ENCODE measurements at regions not wholly inside any gene's neighbourhood (a gene's known extent, or its start where the extent isn't known, plus 50 kb on each side); places are given as distances from the start of the nearest gene placed in this dataset.

DNA sequence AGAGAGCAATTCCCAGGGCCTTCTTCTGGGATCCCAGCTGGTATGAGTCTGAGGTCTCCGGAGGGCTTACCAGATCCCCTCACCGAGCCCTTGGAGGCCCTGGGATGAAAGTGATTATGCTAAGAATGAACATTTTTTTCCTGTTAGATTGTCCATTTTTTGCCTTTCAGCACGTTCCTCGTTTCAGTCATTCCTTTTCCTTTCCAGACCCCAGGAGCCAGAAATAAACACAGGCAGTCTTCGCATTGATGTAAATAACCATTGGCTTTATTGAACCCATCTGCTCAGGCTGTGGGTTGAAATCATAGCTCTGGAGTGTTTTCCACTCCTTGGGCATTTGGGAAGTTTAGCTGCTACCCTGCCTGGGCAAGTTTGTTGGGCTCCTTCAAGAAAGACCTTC, 320.9 kb upstream of the AUTS2 start:
- FAIRE-seq (no peak), DNase-seq (ENCODE audit: low read depth) (no peak)
- Histone ChIP-seq H3K4me3 (ENCODE audit: low read depth, low read length) (no peak overlapping the region), H3K36me3 (ENCODE audit: control insufficient read depth, insufficient read depth, low read length) (no peaks in the 10 kb centered on the region), H3K27me3 (ENCODE audit: control insufficient read depth, insufficient read depth, low read length) (no peaks in the 10 kb centered on the region)
- TF ChIP-seq, protein P1, sequence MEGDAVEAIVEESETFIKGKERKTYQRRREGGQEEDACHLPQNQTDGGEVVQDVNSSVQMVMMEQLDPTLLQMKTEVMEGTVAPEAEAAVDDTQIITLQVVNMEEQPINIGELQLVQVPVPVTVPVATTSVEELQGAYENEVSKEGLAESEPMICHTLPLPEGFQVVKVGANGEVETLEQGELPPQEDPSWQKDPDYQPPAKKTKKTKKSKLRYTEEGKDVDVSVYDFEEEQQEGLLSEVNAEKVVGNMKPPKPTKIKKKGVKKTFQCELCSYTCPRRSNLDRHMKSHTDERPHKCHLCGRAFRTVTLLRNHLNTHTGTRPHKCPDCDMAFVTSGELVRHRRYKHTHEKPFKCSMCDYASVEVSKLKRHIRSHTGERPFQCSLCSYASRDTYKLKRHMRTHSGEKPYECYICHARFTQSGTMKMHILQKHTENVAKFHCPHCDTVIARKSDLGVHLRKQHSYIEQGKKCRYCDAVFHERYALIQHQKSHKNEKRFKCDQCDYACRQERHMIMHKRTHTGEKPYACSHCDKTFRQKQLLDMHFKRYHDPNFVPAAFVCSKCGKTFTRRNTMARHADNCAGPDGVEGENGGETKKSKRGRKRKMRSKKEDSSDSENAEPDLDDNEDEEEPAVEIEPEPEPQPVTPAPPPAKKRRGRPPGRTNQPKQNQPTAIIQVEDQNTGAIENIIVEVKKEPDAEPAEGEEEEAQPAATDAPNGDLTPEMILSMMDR (IDR thresholded peaks at IDR 0.05; ENCODE audit: insufficient read depth, low read length, severe bottlenecking) = no peak

DNA sequence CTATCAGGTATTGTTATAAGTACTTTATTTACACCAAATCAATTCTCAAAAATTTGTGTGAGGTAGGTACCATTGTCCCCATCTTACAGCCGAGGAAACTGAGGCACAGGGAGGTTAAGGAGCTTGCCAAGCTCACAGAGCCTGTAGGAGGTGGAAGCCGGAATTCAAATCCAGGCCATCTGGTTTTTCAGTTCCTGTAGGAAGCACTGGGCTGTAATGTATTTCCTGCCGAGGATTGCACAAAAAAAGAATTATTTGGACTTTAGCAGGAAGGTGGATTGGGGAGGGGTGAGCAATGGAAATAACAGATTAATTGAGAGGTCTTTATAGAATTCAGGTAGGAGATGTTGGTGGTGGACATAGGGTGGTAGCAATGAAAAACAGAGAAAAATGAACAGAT, 315.3 kb upstream of the AUTS2 start:
- Histone ChIP-seq H3K36me3 (ENCODE audit: control insufficient read depth, insufficient read depth, low read length) (no peaks in the 10 kb centered on the region), H3K27me3 (ENCODE audit: control insufficient read depth, insufficient read depth, low read length) (no peaks in the 10 kb centered on the region), H3K4me3 (ENCODE audit: low read depth, low read length) (no peak overlapping the region)
- TF ChIP-seq, protein P1 (IDR thresholded peaks at IDR 0.05; ENCODE audit: insufficient read depth, low read length, severe bottlenecking) = no peak
- DNase-seq (ENCODE audit: low read depth) = no peak
- no peak for FAIRE-seq

DNA sequence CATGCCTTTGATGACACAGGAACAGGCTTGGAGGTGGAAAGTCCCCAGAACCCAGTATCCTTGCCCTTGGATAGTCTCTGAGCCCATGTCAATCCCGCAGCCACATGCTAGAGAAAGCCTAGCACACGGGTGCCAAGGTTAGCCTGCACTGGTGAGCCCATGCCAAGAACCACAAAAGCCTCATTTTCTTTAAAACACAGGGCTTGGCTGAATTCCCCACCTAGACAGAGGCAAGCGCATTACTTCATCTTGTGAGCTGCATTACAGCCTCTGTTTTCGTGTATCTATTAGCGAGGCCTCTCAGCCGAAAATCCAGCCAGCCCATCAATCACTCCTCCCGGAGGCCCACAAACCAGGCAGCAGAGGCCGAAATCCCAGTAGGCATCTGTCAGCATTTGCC, 314.9 kb upstream of the AUTS2 start:
- no peak for FAIRE-seq
- TF ChIP-seq, protein P1 (IDR thresholded peaks at IDR 0.05; ENCODE audit: insufficient read depth, low read length, severe bottlenecking) = no peak
- DNase-seq (ENCODE audit: low read depth) = no peak
- Histone ChIP-seq H3K4me3 (ENCODE audit: low read depth, low read length) (no peak overlapping the region), H3K36me3 (ENCODE audit: control insufficient read depth, insufficient read depth, low read length) (no peaks in the 10 kb centered on the region), H3K27me3 (ENCODE audit: control insufficient read depth, insufficient read depth, low read length) (no peaks in the 10 kb centered on the region)

DNA sequence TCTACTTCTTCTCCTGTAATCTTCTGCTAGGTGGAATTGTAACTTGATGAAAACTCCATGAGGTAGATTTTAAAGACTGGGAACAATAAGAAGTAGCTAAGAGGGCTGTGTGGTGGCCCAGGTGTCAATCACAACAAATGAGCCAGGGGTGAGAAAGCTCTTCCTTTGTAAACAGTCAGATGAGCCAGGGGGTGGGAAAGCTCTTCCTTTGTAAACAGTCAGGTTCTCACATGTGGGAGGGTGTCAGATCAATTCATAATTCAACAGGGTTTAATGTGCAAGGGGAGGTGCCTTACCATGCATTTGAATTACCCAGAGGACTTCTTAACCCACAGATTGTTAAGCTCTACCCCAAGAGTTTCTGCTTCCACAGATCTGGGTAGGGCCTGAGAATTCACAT, 312.4 kb upstream of the AUTS2 start:
- DNase-seq (ENCODE audit: low read depth) (no peak), FAIRE-seq (no peak)
- H3K36me3 ChIP-seq (ENCODE audit: control insufficient read depth, insufficient read depth, low read length) = no peaks in the 10 kb centered on the region
- no peaks in the 10 kb centered on the region for H3K27me3 ChIP-seq (ENCODE audit: control insufficient read depth, insufficient read depth, low read length)
- H3K4me3 ChIP-seq (ENCODE audit: low read depth, low read length) = no peak overlapping the region
- TF ChIP-seq, protein P1 (IDR thresholded peaks at IDR 0.05; ENCODE audit: insufficient read depth, low read length, severe bottlenecking) = no peak

DNA sequence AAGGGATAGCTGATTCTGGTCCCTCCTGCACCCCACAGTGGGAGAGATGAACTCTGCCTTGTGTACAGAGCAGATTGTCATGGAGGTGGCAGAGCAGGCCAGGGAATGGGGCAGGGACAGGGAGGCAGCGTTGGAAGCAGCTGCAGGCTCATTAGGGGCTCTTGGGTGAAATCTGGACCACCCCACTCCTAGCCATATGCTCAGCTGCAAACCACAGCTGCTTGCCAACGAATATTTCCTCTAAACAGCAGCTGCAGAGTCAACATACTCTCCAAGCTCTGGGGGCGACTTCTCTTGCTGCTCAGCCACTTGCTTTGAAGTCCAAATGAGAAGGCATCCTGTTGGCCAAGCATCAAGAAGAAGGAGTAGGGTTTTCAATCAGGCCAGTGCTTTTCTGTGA, 302.3 kb upstream of the AUTS2 start:
- TF ChIP-seq, protein P1 (IDR thresholded peaks at IDR 0.05; ENCODE audit: insufficient read depth, low read length, severe bottlenecking) = no peak
- Histone ChIP-seq H3K27me3 (ENCODE audit: control insufficient read depth, insufficient read depth, low read length) (no peaks in the 10 kb centered on the region), H3K4me3 (ENCODE audit: low read depth, low read length) (no peak overlapping the region), H3K36me3 (ENCODE audit: control insufficient read depth, insufficient read depth, low read length) (no peaks in the 10 kb centered on the region)
- FAIRE-seq (no peak), DNase-seq (ENCODE audit: low read depth) (no peak)

DNA sequence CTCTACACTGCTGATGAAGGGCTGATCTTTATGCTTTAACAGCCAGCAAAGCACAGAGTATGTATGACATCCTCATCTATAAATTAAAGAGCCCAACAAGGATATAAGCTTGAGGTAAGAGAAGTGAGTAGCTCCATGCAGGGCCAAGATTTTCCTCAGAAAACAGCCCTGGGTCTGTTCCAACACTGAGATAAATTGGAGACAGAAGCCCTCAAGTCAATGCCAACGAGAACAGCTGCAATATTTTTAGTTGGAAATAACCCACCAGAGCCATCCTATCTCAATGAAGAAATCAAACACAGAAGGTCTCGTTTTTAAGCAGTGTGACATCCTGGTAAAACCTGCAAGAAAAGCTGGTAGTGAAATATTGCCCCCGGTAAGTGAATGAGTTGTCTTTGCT, 297.0 kb upstream of the AUTS2 start:
- no peak for FAIRE-seq
- no peak for DNase-seq (ENCODE audit: low read depth)
- TF ChIP-seq, protein P1 (IDR thresholded peaks at IDR 0.05; ENCODE audit: insufficient read depth, low read length, severe bottlenecking) = no peak
- Histone ChIP-seq H3K4me3 (ENCODE audit: low read depth, low read length) (no peak overlapping the region), H3K36me3 (ENCODE audit: control insufficient read depth, insufficient read depth, low read length) (no peaks in the 10 kb centered on the region), H3K27me3 (ENCODE audit: control insufficient read depth, insufficient read depth, low read length) (no peaks in the 10 kb centered on the region)
